ENCODE measurements at regions not wholly inside any gene's neighbourhood (a gene's known extent, or its start where the extent isn't known, plus 50 kb on each side); places are given as distances from the start of the nearest gene placed in this dataset.

- no peak for TF ChIP-seq CTCF (conservative IDR thresholded peaks at IDR 0.05; ENCODE audit: low read depth, low read length)
- no peak overlapping the region for H3K4me3 ChIP-seq (ENCODE audit: low read depth, low read length)
- DNase-seq (ENCODE audit: low read depth) = no peak
Observed at GRCh38 chr5:175290379-175290778, 153.6 kb downstream of the DRD1 start.

GRCh38 chr5:175288048-175288621 lies 155.8 kb downstream of the DRD1 start:
- no peak for DNase-seq (ENCODE audit: low read depth)
- no peak for TF ChIP-seq CTCF (conservative IDR thresholded peaks at IDR 0.05; ENCODE audit: low read depth, low read length)
- no peak overlapping the region for H3K4me3 ChIP-seq (ENCODE audit: low read depth, low read length)

GRCh38 chr5:175286981-175287380 lies 157.0 kb downstream of the DRD1 start:
- TF ChIP-seq CTCF (conservative IDR thresholded peaks at IDR 0.05; ENCODE audit: low read depth, low read length) = no peak
- DNase-seq (ENCODE audit: low read depth) = no peak
- H3K4me3 ChIP-seq (ENCODE audit: low read depth, low read length) = no peak overlapping the region

- no peak overlapping the region for H3K4me3 ChIP-seq (ENCODE audit: low read depth, low read length)
- no peak for DNase-seq (ENCODE audit: low read depth)
- TF ChIP-seq CTCF (conservative IDR thresholded peaks at IDR 0.05; ENCODE audit: low read depth, low read length) = no peak
Observed at GRCh38 chr5:175285261-175285660, 158.7 kb downstream of the DRD1 start.

- no peak for TF ChIP-seq CTCF (conservative IDR thresholded peaks at IDR 0.05; ENCODE audit: low read depth, low read length)
- H3K4me3 ChIP-seq (ENCODE audit: low read depth, low read length) = no peak overlapping the region
- no peak for DNase-seq (ENCODE audit: low read depth)
Observed at GRCh38 chr5:175284806-175285205, 159.2 kb downstream of the DRD1 start.

- no peak for TF ChIP-seq CTCF (conservative IDR thresholded peaks at IDR 0.05; ENCODE audit: low read depth, low read length)
- no peak overlapping the region for H3K4me3 ChIP-seq (ENCODE audit: low read depth, low read length)
- DNase-seq (ENCODE audit: low read depth) = no peak
Observed at GRCh38 chr5:175282611-175283225, 161.3 kb downstream of the DRD1 start.

GRCh38 chr5:175281714-175282113 lies 162.3 kb downstream of the DRD1 start:
- no peak for TF ChIP-seq CTCF (conservative IDR thresholded peaks at IDR 0.05; ENCODE audit: low read depth, low read length)
- no peak overlapping the region for H3K4me3 ChIP-seq (ENCODE audit: low read depth, low read length)
- DNase-seq (ENCODE audit: low read depth) = no peak
